ENCODE measurements at regions not wholly inside any gene's neighbourhood (a gene's known extent, or its start where the extent isn't known, plus 50 kb on each side); places are given as distances from the start of the nearest gene placed in this dataset.

GRCh38 chr2:84055816-84056215, 403.3 kb downstream of the SUCLG1 start:
- TF ChIP-seq, protein P1, sequence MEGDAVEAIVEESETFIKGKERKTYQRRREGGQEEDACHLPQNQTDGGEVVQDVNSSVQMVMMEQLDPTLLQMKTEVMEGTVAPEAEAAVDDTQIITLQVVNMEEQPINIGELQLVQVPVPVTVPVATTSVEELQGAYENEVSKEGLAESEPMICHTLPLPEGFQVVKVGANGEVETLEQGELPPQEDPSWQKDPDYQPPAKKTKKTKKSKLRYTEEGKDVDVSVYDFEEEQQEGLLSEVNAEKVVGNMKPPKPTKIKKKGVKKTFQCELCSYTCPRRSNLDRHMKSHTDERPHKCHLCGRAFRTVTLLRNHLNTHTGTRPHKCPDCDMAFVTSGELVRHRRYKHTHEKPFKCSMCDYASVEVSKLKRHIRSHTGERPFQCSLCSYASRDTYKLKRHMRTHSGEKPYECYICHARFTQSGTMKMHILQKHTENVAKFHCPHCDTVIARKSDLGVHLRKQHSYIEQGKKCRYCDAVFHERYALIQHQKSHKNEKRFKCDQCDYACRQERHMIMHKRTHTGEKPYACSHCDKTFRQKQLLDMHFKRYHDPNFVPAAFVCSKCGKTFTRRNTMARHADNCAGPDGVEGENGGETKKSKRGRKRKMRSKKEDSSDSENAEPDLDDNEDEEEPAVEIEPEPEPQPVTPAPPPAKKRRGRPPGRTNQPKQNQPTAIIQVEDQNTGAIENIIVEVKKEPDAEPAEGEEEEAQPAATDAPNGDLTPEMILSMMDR (IDR thresholded peaks at IDR 0.05) = no peak
- TF ChIP-seq POLR2A (IDR thresholded peaks at IDR 0.05) = no peak

Data from heart left ventricle (tissue), 13 donors.